CD14-positive monocyte (primary cell): ENCODE measurements at regions not wholly inside any gene's neighbourhood (a gene's known extent, or its start where the extent isn't known, plus 50 kb on each side); places are given as distances from the start of the nearest gene placed in this dataset.

Experiments used
- DNase-seq, 3 donors: peaks; one replicate each; pipeline ENCODE4 v3.0.0-alpha.2; 2011 to 2022
- H2AFZ ChIP-seq: 2 replicates; pipeline ENCODE4 v1.6.0; 2012; ENCODE audit warnings: mild to moderate bottlenecking, low read depth, low read length, inconsistent platforms; ENCODE audit not compliant: insufficient read depth, poor library complexity, severe bottlenecking
- H3K27ac ChIP-seq, 2 donors: 1 replicate in 1 of 2; 2 replicates in 1 of 2; pipeline ENCODE4 v1.5.1; 2012 to 2013; ENCODE audit warnings: low read length in 2 of 2, control low read depth in 1 of 2, inconsistent platforms in 1 of 2, low read depth in 1 of 2, mild to moderate bottlenecking in 1 of 2
- H3K27me3 ChIP-seq, 2 donors: one replicate each; pipeline versions ENCODE4 v1.6.0 to v1.6.1; 2011 to 2013; ENCODE audit warnings: low read length in 2 of 2; ENCODE audit not compliant: control insufficient read depth in 2 of 2, insufficient read depth in 2 of 2
- H3K36me3 ChIP-seq, 2 donors: replicated peaks in 1 of 2; 1 replicate in 1 of 2; 2 replicates in 1 of 2; pipeline versions ENCODE4 v1.5.1 to v1.6.1; 2012 to 2013; ENCODE audit warnings: low read length in 2 of 2, control low read depth in 1 of 2, inconsistent platforms in 1 of 2, mild to moderate bottlenecking in 1 of 2; ENCODE audit not compliant: insufficient read depth in 2 of 2, control insufficient read depth in 1 of 2
- H3K4me1 ChIP-seq, 2 donors: 1 replicate in 1 of 2; 2 replicates in 1 of 2; pipeline versions ENCODE4 v1.5.1 to v1.6.1; 2012 to 2013; ENCODE audit warnings: low read length in 2 of 2, control low read depth in 1 of 2, inconsistent platforms in 1 of 2, mild to moderate bottlenecking in 1 of 2, moderate library complexity in 1 of 2; ENCODE audit not compliant: insufficient read depth in 2 of 2, control insufficient read depth in 1 of 2
- H3K4me2 ChIP-seq: replicated peaks from 2 replicates; pipeline ENCODE3; 2012; ENCODE audit warnings: low read length, moderate library complexity, mild to moderate bottlenecking; ENCODE audit not compliant: poor library complexity, severe bottlenecking; ENCODE audit errors: extremely low read depth
- H3K4me3 ChIP-seq, 3 experiments: fragments of 200-600 bp in 1 of 3; sonication (generic) in 1 of 3; replicated peaks in 1 of 3; 1 replicate in 2 of 3; 2 replicates in 1 of 3; pipeline ENCODE4 v1.5.1; 2011 to 2013; ENCODE audit warnings: low read length in 3 of 3, mild to moderate bottlenecking in 3 of 3, control low read depth in 2 of 3, low read depth in 2 of 3, inconsistent platforms in 1 of 3, moderate library complexity in 1 of 3
- H3K79me2 ChIP-seq: 2 replicates; pipeline ENCODE4 v1.6.0; 2012; ENCODE audit warnings: mild to moderate bottlenecking, control low read depth, inconsistent platforms, low read length, moderate library complexity; ENCODE audit not compliant: insufficient read depth
- H3K9ac ChIP-seq: 2 replicates; pipeline ENCODE4 v1.6.0; 2017; ENCODE audit warnings: low read length, mild to moderate bottlenecking; ENCODE audit not compliant: insufficient read depth, poor library complexity, severe bottlenecking
- H3K9me3 ChIP-seq, 2 donors: replicated peaks in 1 of 2; 1 replicate in 1 of 2; 2 replicates in 1 of 2; pipeline versions ENCODE4 v1.5.1 to v1.6.1; 2012 to 2013; ENCODE audit warnings: low read length in 2 of 2, control low read depth in 1 of 2; ENCODE audit not compliant: control insufficient read depth in 1 of 2, insufficient read depth in 1 of 2
- H4K20me1 ChIP-seq: 2 replicates; pipeline ENCODE4 v1.6.0; 2012; ENCODE audit warnings: mild to moderate bottlenecking, low read length, control low read depth, moderate library complexity; ENCODE audit not compliant: insufficient read depth
- H3K27ac Mint-ChIP-seq, 7 donors: one replicate each; pipeline ENCODE4 v1.8.0; 2020; ENCODE audit warnings: mild to moderate bottlenecking in 7 of 7, mixed read lengths in 7 of 7, moderate library complexity in 6 of 7, inconsistent platforms in 2 of 7
- H3K27me3 Mint-ChIP-seq, 3 donors: one replicate each; pipeline ENCODE4 v1.8.0; 2021 to 2022; ENCODE audit warnings: low read depth in 3 of 3, mild to moderate bottlenecking in 3 of 3, mixed read lengths in 3 of 3, moderate library complexity in 3 of 3, inconsistent platforms in 1 of 3
- H3K36me3 Mint-ChIP-seq, 2 donors: one replicate each; pipeline ENCODE4 v1.8.0; 2020; ENCODE audit warnings: mixed read lengths in 2 of 2, inconsistent platforms in 1 of 2, mild to moderate bottlenecking in 1 of 2
- H3K4me1 Mint-ChIP-seq: one replicate; pipeline ENCODE4 v1.8.0; 2020; ENCODE audit warnings: mild to moderate bottlenecking, mixed read lengths
- H3K4me3 Mint-ChIP-seq, 2 donors: one replicate each; pipeline ENCODE4 v1.8.0; 2020; ENCODE audit warnings: mild to moderate bottlenecking in 2 of 2, mixed read lengths in 2 of 2, moderate library complexity in 1 of 2
- H3K9me3 Mint-ChIP-seq, 7 donors: one replicate each; pipeline ENCODE4 v1.8.0; 2020 to 2022; ENCODE audit warnings: mixed read lengths in 7 of 7, mild to moderate bottlenecking in 6 of 7, moderate library complexity in 6 of 7, inconsistent platforms in 2 of 7
- WGBS: methylation state at CpG from one replicate; pipeline ENCODE4 v1.1.5; 2013; ENCODE audit warnings: missing lambda C conversion rate; ENCODE audit not compliant: insufficient coverage; 5-methylcytosine and 5-hydroxymethylcytosine counted together
- intact Hi-C, 2 donors: fragments of 100-400 bp; cut with micrococcal nuclease; formaldehyde crosslinking; loops; one replicate each; pipeline versions ENCODE4 v1.15.0 to v1.15.1; 2023
- TF ChIP-seq, protein P1 (sequence below): fragments of 200-600 bp; IDR thresholded peaks from one replicate; pipeline ENCODE4 v1.8.0; 2022; ENCODE audit warnings: antibody characterized with exemption, mild to moderate bottlenecking

DNA sequence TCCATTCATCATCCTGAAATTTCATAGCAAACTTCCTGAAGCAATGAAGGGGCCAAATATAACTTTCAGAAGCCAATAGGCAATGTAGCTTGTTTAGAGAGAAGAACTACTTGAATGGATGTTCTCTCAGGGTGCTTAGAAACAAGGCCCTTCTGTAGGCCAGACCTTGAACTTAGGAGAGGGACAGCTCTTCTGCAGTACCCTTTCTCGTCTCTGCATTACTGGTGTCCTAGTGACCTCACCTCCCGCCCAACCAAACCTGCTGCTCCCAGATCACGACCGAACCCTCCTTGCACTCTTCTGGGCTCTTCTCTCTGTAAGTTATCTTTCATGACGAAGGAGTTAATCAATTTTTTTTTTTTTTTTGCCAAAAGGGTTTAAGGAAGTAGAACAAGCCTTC is 543.9 kb downstream of the TDRD15 start:
- DNase-seq = no peak
- Histone ChIP-seq H3K36me3 (no peaks in the 10 kb centered on the region), H3K9ac (no peak overlapping the region), H3K9me3 (peaks cover 0 to 4% of the 10 kb centered on the region in 2 donors), H3K27ac (no peak overlapping the region), H4K20me1 (no peaks in the 10 kb centered on the region), H2AFZ (no peak overlapping the region), H3K79me2 (no peaks in the 10 kb centered on the region), H3K27me3 (no peaks in the 10 kb centered on the region), H3K4me3 (no peak overlapping the region), H3K4me1 (no peaks in the 10 kb centered on the region), H3K4me2 (no peak overlapping the region)
- Mint-ChIP-seq H3K9me3 (peaks cover 0 to 18% (median 0%) of the 10 kb centered on the region in 7 donors), H3K4me3 (no peak overlapping the region), H3K4me1 (no peaks in the 10 kb centered on the region), H3K27ac (no peak overlapping the region), H3K36me3 (no peaks in the 10 kb centered on the region), H3K27me3 (peaks cover 0 to 2% (median 0%) of the 10 kb centered on the region in 3 donors)
- WGBS = 83% methylated on average over 2 of the region's 5 CpGs
- intact Hi-C loops = no loop called here
- TF ChIP-seq, protein P1, sequence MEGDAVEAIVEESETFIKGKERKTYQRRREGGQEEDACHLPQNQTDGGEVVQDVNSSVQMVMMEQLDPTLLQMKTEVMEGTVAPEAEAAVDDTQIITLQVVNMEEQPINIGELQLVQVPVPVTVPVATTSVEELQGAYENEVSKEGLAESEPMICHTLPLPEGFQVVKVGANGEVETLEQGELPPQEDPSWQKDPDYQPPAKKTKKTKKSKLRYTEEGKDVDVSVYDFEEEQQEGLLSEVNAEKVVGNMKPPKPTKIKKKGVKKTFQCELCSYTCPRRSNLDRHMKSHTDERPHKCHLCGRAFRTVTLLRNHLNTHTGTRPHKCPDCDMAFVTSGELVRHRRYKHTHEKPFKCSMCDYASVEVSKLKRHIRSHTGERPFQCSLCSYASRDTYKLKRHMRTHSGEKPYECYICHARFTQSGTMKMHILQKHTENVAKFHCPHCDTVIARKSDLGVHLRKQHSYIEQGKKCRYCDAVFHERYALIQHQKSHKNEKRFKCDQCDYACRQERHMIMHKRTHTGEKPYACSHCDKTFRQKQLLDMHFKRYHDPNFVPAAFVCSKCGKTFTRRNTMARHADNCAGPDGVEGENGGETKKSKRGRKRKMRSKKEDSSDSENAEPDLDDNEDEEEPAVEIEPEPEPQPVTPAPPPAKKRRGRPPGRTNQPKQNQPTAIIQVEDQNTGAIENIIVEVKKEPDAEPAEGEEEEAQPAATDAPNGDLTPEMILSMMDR = no peak

DNA sequence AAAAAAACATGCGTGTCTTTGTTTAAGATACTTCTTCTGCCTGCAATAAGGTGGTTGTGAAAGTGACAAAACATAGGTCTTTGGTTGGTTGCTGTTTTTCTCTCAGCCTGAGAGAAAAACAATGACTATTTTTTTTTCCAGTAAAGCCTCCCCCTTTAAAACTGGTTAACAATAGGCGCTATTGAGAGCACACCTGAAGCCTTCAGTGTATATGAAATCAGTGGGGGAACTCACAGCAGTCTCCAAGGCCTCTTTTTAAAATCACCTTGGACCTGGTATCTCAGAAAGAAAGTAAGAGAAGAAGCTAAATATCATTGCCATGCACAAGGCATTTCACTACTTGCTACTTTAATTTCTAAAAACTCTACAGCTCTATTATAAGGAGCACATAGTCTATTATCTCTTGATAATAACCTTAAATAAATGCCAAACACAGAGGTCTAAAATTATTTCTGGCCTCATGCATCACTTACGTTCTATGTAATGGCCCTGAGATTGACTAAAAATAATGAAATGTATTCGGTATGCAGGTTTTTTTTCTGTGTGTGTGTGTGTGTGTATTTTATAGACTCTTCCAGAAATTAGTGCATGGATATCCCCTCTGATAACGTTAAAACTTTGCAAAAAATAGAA is 544.4 kb downstream of the TDRD15 start:
- Histone ChIP-seq H3K36me3 (no peaks in the 10 kb centered on the region), H2AFZ (no peak overlapping the region), H3K27ac (no peak overlapping the region), H3K4me2 (no peak overlapping the region), H4K20me1 (no peaks in the 10 kb centered on the region), H3K79me2 (no peaks in the 10 kb centered on the region), H3K9ac (no peak overlapping the region), H3K27me3 (no peaks in the 10 kb centered on the region), H3K4me1 (no peaks in the 10 kb centered on the region), H3K9me3 (peaks cover 0 to 4% of the 10 kb centered on the region in 2 donors), H3K4me3 (no peak overlapping the region)
- peaks cover 0 to 18% (median 0%) of the 10 kb centered on the region in 7 donors for H3K9me3 Mint-ChIP-seq
- H3K36me3 Mint-ChIP-seq = no peaks in the 10 kb centered on the region
- no peak for DNase-seq
- H3K27me3 Mint-ChIP-seq = peaks cover 0 to 2% (median 0%) of the 10 kb centered on the region in 3 donors
- no peak overlapping the region for H3K27ac Mint-ChIP-seq
- WGBS = no CpG with 5 or more reads among the region's 5 CpGs
- no peaks in the 10 kb centered on the region for H3K4me1 Mint-ChIP-seq
- no peak overlapping the region for H3K4me3 Mint-ChIP-seq
- intact Hi-C loops = no loop called here
- TF ChIP-seq, protein P1 = no peak
